ENCODE measurements at regions not wholly inside any gene's neighbourhood (a gene's known extent, or its start where the extent isn't known, plus 50 kb on each side); places are given as distances from the start of the nearest gene placed in this dataset.

DNA sequence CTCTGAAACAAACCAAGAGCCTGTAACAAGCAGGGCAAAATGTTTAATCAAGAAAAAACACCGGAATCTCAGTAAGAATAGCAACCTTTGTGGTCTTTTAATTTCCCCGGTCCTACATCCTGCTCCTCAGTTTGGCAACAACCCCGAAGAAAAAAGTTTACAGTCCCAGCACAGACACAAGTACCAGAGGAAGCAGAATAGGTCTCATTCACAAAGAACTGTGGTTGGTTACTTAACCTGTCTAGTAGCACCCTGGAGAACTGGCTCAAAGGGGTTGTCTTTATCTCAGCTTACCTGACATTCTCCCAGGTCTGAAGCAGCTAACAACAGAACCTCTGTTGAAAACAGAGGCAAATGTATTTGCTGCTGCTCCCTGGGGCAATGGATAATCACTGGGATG, 399.3 kb downstream of the AJAP1 start:
- DNase-seq = no peak

DNA sequence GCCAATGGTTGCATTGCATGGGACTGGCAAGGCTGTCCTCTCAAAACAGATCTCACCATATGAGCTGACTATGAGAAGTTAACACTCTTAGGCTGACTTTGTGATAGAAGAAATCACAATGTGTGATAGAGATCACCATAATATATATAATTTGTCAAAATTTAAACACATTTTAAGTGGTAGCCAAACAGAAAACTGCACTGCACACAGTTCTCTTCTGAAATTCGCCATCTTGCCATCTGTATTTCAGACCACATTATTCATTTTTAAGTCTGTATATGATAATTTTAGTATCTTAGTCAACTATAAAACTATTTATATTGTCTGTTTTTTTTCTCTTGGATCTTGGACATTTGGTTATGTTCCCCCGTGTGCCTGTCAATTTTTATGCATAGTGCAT, 374.7 kb downstream of the AJAP1 start:
- no peak for DNase-seq

DNA sequence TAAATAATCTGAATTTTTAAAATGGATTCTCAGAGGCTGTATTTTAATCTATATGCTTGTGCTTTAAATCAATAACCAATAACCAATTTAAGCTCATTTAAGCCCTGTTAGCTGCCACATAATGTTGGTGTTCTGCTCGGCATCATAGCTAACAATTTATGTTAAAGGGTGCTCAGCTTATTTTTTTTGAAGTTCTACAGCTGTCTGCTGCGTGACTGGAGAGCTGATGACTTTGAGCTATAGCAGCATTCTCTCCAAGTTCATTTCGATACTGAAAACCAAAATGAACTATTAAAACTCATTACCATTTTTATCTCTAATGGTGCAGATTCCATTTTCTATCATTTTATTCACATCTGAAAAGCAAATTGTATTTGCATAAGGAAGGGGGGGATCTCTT, 357.8 kb downstream of the AJAP1 start:
- DNase-seq = no peak

DNA sequence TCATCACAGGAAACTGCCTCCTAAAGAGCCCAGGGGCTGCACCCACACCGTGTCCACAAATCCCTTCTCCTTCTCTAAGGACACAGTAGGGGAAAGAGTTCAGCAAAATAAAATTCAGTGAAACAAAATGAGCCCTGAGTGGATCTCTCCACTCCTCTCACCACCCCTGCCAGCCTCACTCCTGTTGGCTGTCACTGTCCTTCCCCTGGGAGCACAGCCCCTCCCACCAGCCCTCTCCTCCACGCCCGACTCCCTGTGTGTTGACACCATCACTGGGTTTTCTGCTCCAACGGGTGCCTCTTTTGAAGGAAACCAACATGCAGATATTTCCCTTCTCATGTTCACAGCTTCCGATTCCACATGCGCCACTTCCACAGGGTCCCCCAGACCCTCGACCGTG, 356.2 kb downstream of the AJAP1 start:
- no peak for DNase-seq

DNA sequence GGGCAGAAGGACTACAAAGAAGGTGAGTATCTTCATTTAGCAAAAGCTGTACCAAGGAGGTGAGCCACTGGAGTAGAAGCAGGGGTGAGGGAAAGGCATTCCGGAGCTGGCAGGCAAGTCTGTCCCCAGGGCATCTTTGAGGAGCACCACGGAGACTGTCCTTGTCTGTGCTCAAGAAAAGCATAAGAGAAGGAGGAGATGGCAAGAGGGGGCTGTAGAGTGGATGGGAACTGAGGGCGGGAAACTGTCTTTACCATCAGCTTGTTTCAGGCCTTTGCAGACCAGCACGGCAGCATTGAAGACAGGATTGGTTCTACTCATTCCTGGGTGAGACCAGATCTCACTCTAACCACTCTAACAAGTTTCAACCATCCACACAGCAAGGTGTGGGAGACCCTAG, 355.8 kb downstream of the AJAP1 start:
- no peak for DNase-seq

DNA sequence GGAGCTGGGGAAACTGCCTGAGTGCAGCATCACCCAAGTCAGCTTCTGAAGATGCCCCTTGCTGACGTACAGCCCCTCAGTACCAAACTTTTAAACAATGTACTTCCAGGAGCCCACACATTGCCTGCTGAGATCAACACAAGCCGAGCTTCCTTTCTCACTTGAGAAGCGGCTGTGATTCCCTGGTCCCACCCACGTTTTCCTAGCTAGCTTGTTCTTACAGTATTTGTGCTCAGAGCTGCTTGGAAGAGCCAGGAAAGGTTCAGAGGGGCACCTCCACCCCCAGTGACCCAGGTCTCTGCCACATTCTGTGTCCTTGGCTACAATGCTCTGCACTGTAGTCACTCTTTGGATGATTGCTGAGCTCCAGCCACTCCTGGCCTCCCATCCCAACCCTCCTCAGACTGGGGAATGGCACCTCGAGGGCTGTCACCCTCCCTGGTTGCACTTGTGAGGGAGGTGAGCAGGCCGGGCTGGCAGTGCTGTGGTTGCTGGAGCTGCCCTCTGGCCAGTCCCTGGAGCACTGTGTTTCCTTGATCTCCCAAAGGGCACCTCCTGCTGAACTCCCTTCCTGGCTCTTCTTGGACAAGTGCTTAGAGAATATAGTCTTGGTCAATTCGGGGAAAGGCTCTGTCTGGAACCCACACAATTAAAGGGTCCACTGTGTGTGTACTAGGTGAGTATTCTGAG, 355.1 kb downstream of the AJAP1 start:
- DNase-seq = no peak

DNA sequence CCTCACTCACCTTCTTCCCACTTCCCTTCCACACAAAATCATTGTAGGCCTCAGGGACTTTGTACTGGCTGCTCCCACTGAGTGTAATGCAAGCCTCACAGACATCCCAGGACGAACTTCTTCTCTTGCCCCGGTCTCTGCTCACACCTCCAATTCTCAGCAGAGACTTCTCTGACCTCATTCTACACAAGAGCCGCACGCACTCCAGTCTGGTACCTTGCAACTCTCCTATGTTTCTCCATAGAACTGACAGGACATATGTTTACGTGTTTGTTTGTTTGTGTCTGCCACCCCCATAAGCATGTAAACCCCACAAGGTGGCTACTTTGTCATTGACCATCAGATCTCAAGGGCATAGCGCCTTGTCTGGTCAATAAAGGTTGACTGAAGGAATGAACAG, 350.8 kb downstream of the AJAP1 start:
- no peak for DNase-seq

DNA sequence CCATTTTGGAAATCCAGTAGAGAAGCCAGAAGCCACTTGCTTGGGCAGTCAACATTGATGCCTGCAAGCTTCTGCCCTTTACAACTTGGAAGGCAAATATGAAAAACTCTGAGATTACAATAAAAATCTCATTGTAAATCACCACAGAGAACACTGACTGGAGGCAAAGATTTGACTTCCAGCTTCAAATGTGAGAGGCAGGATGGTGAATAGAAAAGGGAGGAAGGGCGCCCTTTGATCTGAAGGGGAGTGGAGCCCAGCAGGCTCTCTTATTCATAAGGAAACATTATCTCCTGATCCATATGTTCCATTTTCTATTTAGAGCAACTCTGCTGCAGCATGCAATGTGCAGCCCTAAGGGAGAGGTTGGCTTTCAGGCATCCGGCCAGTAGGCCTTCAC, 348.3 kb downstream of the AJAP1 start:
- DNase-seq = no peak

DNA sequence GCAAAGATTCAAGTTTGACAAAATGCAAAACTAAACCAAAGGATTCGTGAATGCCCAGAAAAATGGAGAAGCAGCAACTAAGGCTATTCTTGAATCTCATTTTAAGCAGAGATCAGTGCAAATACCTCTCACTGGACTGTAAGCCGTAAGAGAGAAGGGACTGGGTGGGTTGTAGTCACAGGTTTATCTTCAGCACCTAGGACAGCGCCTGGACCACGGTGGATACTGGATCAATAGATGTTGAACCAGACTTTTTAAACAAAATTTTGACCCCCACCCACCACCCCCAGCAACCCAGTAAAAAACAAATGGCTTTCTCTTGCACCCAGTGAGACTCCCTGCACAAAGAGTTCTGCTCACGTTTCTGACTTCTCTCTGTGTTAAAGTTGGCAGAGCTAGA, 347.1 kb downstream of the AJAP1 start:
- DNase-seq = no peak

- no peak for DNase-seq
These were observed 331.9 kb downstream of the AJAP1 start for GRCh38 chr1:4986306-4986705.

GRCh38 chr1:4984841-4985240, 330.4 kb downstream of the AJAP1 start:
- DNase-seq = no peak

DNA sequence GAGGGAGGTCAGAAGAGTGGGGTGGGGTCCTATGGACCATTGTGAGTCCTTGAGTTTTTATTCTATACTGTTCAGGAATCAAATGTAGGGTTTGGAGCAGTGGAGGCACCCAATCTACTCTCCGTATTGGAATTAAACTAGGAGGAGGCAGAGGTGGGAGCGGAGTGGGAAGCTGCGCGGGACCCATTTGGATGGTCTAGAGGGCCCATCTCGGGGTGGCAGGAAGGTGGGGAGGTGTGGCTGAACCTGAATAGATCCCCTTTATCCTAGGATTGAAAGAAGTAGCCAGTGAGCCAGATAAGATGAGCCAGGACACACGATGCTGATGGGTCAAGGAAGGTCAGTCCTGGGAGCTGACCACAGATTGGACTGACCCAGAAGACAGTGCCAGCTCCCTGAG, 325.8 kb downstream of the AJAP1 start:
- no peak for DNase-seq

DNA sequence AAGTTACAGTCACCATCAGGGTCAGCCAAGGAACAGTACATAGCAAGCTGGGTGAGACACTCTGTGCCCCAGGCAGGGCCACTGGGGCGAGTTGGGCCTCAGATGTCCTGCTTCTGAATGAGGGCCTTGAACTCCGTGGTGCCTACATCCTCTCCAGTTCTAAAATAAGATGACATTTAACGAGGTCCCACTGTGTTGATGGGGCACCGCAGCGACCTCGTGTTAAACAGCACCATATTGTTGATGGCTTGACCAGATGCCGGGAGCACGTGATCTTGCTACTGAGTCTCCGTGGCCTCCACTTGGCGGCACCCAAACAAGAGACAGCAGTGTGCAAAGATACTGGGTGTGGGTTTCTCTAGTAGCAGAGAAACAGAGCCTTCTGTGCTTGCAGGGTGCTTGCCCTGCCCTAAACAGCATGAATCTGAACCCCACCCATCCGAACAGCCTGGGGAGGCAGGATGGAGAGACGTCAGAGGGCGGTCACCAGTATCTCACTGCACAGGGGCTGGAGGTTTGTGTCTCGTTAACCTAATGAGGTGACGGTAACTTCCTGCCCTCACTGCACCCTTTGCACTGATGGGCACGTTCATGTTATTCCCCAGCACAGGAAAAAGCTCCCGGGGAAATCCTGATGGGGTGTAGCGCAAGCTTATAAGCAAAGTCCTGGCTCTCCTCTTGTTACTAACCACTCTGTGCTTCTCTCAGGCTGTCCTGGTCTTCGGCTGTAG, 324.4 kb downstream of the AJAP1 start:
- no peak for DNase-seq

GRCh38 chr1:4977701-4978100, 323.3 kb downstream of the AJAP1 start:
- no peak for DNase-seq

DNA sequence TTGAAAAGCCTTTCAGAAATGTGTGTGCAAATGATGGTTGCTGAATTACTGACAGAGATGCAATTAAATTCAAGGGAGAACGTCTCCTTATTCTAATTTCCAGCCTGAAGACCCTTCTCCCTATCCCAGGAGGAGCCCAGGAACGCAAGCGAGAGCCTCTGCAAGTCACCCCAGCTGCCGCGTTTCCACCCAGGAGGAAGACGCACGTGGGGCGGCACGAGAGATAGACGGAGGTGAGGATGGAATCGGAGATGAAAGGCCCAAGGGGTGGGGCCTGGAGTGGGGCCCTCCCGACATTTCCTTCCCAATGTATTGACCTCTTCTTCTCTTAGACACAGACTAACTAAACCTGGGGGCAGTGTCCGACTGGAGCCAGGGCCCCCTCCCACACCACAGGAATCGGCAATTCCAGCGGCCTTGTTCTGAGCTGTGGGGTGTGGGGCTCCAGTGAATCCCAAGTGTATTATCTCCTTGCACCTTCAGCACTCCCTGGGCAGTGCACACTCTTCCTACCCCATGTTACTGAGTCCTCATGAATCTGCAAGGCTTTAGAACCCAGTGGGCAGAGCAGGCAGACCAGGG, 322.5 kb downstream of the AJAP1 start:
- DNase-seq = no peak

DNA sequence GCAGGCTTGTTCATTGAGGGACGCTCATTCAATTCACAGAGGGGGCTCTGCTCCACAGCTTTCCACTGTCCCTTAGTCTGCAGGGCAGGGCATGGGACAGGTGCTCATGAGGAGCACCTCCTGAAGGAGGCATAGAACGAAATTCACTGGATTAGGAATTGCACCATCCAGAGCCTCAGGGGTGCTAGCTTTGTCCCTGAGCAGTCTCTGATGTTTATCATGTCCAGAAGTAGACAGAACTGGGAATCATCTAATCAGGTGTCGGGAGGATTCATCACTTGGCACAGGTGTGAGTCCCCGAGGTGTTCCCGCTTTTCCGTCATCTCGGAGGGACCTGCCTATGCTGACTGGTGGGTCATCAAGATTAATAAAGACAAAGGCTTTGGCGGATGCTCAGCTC, 321.4 kb downstream of the AJAP1 start:
- DNase-seq = no peak

GRCh38 chr1:4974981-4975685, 320.7 kb downstream of the AJAP1 start:
- no peak for DNase-seq

DNA sequence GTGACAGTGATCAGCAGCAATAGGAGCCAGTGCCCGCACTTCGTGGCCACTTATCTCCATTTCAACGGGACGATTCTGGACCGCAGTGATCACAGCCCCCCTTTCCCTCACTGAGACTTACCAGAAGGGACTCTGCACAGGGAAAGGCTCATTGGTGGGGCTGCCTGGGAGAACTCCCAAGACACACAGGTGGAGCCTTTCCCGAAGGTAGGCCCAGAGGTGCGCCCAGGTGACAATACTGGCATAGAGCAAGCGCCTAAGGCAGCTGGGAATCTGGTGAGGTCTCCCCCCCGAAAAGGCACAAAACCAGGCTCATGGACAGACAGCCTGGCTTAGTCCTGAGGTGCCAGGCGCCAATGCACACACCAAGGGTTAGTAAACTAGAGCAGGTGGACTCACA, 318.9 kb downstream of the AJAP1 start:
- DNase-seq = no peak

GRCh38 chr1:4972761-4973320, 318.4 kb downstream of the AJAP1 start:
- no peak for DNase-seq

GRCh38 chr1:4971666-4972065, 317.3 kb downstream of the AJAP1 start:
- DNase-seq = no peak

GRCh38 chr1:4970532-4970931, 316.1 kb downstream of the AJAP1 start:
- no peak for DNase-seq

- no peak for DNase-seq
These were observed 315.2 kb downstream of the AJAP1 start for GRCh38 chr1:4969556-4970129.
